ENCODE measurements at regions not wholly inside any gene's neighbourhood (a gene's known extent, or its start where the extent isn't known, plus 50 kb on each side); places are given as distances from the start of the nearest gene placed in this dataset.

DNA sequence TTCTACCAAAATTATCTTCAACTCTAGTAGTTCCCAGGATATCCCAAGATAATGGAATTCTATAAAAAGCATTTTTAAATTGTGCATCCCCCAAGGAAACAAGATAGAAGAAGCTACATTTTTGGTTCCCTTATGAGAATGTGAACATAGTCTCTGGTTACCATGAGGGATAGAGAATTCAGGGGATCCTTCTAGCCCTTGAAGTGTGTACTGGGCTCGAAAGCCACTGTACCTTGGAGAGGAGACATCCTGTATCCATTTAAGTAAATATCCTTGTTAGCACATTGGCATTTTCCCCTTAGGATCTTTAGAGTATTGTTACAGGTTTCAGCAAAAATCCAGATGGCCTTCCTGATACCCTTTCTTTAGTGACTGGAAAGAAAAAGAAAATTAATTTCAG, 228.5 kb downstream of the RTP5 start:
- TF ChIP-seq EZH2 (IDR thresholded peaks at IDR 0.05; ENCODE audit: borderline replicate concordance), result no peak
- TF ChIP-seq, protein P1, sequence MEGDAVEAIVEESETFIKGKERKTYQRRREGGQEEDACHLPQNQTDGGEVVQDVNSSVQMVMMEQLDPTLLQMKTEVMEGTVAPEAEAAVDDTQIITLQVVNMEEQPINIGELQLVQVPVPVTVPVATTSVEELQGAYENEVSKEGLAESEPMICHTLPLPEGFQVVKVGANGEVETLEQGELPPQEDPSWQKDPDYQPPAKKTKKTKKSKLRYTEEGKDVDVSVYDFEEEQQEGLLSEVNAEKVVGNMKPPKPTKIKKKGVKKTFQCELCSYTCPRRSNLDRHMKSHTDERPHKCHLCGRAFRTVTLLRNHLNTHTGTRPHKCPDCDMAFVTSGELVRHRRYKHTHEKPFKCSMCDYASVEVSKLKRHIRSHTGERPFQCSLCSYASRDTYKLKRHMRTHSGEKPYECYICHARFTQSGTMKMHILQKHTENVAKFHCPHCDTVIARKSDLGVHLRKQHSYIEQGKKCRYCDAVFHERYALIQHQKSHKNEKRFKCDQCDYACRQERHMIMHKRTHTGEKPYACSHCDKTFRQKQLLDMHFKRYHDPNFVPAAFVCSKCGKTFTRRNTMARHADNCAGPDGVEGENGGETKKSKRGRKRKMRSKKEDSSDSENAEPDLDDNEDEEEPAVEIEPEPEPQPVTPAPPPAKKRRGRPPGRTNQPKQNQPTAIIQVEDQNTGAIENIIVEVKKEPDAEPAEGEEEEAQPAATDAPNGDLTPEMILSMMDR (IDR thresholded peaks at IDR 0.05; ENCODE audit: poor library complexity), result no peak
- TF ChIP-seq EZH2phosphoT487 (IDR thresholded peaks at IDR 0.05; ENCODE audit: low read depth, severe bottlenecking, unreplicated experiment), result no peak
